Activated CD4-positive, alpha-beta T cell treated with anti-CD3 and anti-CD28 coated beads, Interleukin-2, amount 10 ng/mL, durations not matched to agents 24 days and 14 days (primary cell): ENCODE measurements at regions not wholly inside any gene's neighbourhood (a gene's known extent, or its start where the extent isn't known, plus 50 kb on each side); places are given as distances from the start of the nearest gene placed in this dataset.

ENCODE experiments used
- DNase-seq: peaks from one replicate; pipeline ENCODE4 v3.0.0; 2022
- H3K27ac Mint-ChIP-seq: one replicate; pipeline ENCODE4 v1.8.0; 2022; ENCODE audit warnings: mild to moderate bottlenecking, mixed read lengths
- H3K27me3 Mint-ChIP-seq: one replicate; pipeline ENCODE4 v1.8.0; 2022; ENCODE audit warnings: mixed read lengths
- H3K36me3 Mint-ChIP-seq: one replicate; pipeline ENCODE4 v1.8.0; 2022; ENCODE audit warnings: low read depth, mild to moderate bottlenecking, mixed read lengths
- H3K4me1 Mint-ChIP-seq: one replicate; pipeline ENCODE4 v1.8.0; 2021; ENCODE audit warnings: mixed read lengths
- H3K4me3 Mint-ChIP-seq: one replicate; pipeline ENCODE4 v1.8.0; 2022; ENCODE audit warnings: mild to moderate bottlenecking, moderate library complexity, mixed read lengths
- H3K9me3 Mint-ChIP-seq: one replicate; pipeline ENCODE4 v1.8.0; 2021; ENCODE audit warnings: mixed read lengths
- intact Hi-C: fragments of 100-400 bp; cut with micrococcal nuclease; formaldehyde crosslinking; loops from one replicate; pipeline ENCODE4 v1.15.1; 2023

DNA sequence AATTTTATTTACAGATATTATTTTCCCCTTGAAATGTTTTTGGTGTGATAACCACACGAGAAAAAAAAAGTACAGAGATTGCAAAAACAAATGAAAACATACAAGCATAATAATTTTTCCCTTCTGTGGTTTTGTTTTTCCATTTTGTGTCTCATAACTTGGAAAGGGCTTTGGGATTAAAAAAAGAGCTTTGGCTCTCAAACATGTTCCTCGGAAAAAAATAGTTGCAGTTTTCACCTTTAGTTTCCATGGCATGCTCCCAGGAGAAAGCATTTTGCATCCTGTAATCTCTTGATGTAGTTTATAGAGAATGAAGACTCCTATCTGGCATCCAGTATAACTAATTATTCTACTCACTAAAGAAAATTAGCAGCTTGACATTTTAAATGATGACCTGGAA is 362.1 kb upstream of the PDGFD start:
- Mint-ChIP-seq H3K4me3 (no peak overlapping the region), H3K27ac (no peak overlapping the region), H3K9me3 (no peaks in the 10 kb centered on the region), H3K4me1 (no peaks in the 10 kb centered on the region), H3K36me3 (no peaks in the 10 kb centered on the region), H3K27me3 (no peaks in the 10 kb centered on the region)
- intact Hi-C loops, result no loop called here
- DNase-seq, result no peak

DNA sequence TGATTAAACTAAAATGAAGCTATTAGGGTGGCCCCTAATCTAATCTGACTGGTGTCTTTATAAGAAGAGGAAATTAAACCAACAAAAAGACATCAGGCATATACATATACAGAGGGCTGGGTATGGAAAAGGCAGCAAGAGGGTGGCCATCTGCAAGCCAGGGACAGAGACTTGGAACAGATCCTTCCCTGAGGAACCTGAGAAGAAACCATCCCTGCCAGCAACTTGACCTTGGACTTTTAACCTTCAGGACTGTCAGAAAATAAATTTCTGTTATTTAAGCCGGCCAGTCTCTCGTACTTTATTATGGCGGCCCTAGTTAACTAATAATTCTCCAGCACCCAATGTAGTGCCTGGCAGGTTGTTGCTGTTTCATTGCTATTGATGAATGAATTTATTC is 361.5 kb upstream of the PDGFD start:
- no peaks in the 10 kb centered on the region for H3K4me1 Mint-ChIP-seq

DNA sequence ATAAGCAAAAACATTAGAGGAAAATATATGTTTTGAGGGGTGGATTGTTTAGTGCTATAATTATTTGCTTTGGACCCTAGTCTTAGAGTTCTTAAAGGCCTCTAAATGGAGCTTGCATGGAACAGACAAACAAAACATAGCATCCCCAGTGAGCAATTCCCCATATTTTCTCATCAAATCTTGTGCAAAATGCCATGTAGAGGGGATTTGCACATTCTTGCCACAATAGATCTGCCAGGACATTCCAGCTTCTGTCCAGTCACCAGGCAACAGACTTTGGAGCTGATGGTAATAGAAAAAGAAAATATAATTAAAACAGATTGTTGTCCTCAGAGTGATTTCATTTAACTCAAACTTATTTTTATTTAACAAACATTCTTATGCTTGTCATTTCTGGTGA is 360.3 kb upstream of the PDGFD start:
- intact Hi-C loops, result no loop called here
- Mint-ChIP-seq H3K27ac (no peak overlapping the region), H3K4me1 (no peaks in the 10 kb centered on the region), H3K27me3 (peaks cover 1% of the 10 kb centered on the region), H3K36me3 (no peaks in the 10 kb centered on the region), H3K9me3 (no peaks in the 10 kb centered on the region), H3K4me3 (no peak overlapping the region)
- no peak for DNase-seq

More for the DNA sequence above, 361.5 kb upstream of the PDGFD start:
- H3K36me3 Mint-ChIP-seq, result no peaks in the 10 kb centered on the region
- DNase-seq, result no peak
- no peak overlapping the region for H3K4me3 Mint-ChIP-seq
- intact Hi-C loops, result no loop called here
- H3K9me3 Mint-ChIP-seq, result no peaks in the 10 kb centered on the region
- H3K27ac Mint-ChIP-seq, result no peak overlapping the region
- no peaks in the 10 kb centered on the region for H3K27me3 Mint-ChIP-seq

DNA sequence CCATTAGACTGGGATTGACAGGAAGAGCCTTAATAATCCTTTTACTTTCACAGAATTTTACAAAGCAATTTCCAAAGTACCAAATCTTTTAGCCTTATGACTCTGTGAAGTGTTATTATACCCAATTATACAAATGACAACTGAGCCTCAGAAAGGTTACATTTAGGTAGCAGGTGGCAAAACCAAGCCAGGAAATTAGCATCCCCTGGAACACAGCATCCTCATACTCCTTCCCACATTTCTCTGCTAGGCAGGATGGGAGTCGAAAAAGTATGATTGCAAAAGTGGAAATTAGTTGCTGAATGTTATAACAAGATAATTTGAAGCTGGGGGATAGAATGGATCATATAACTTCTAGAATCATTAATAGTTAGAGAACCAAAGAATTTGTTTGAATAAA is 359.7 kb upstream of the PDGFD start:
- H3K4me3 Mint-ChIP-seq, result no peak overlapping the region
- H3K9me3 Mint-ChIP-seq, result no peaks in the 10 kb centered on the region
- H3K4me1 Mint-ChIP-seq, result no peaks in the 10 kb centered on the region
- peaks cover 1% of the 10 kb centered on the region for H3K27me3 Mint-ChIP-seq
- H3K27ac Mint-ChIP-seq, result no peak overlapping the region
- DNase-seq, result no peak
- intact Hi-C loops, result no loop called here
- H3K36me3 Mint-ChIP-seq, result no peaks in the 10 kb centered on the region

DNA sequence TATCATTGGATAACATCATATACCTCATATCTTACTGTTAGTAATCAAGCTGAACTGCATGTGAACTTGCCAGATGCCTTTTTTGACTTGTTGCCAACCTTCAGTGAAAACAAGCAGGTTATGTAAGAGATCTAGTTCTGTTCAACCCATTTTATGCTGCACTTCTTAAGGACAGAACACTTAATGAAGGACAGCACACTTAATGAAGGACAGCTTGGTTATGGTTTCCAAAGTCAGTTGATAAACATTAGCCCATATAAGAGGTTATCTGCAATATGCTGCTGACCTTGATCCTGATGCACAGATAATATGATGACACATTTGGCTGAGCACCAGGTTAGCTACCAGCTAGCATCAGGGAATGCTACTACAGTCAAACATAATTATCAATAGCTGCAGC is 358.7 kb upstream of the PDGFD start:
- Mint-ChIP-seq H3K27ac (no peak overlapping the region), H3K27me3 (peaks cover 1% of the 10 kb centered on the region), H3K4me1 (no peaks in the 10 kb centered on the region), H3K4me3 (no peak overlapping the region), H3K36me3 (no peaks in the 10 kb centered on the region), H3K9me3 (no peaks in the 10 kb centered on the region)
- intact Hi-C loops, result no loop called here
- no peak for DNase-seq

DNA sequence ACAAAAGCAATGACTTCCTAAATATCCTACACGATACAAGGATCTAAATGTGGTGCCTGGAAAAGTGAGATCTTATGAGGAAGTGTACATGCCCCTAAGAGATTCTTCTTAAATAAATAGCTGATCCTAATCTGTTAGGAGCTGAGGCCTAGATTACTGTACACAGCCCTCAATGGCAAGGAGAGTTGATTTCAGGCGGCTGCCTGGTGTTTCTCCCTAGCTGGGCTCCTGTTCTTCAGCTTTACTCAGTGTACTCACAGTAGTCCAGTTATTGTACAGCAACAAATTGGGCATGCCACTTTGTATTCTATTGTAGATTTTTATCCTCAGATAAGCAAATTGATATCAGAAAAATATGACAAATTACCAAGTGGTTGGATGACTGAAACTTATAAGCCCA is 358.2 kb upstream of the PDGFD start:
- no peaks in the 10 kb centered on the region for H3K36me3 Mint-ChIP-seq
- no peaks in the 10 kb centered on the region for H3K4me1 Mint-ChIP-seq
- no peak for DNase-seq
- H3K9me3 Mint-ChIP-seq, result no peaks in the 10 kb centered on the region
- intact Hi-C loops, result no loop called here
- no peak overlapping the region for H3K4me3 Mint-ChIP-seq
- H3K27me3 Mint-ChIP-seq, result peaks cover 1% of the 10 kb centered on the region
- no peak overlapping the region for H3K27ac Mint-ChIP-seq

DNA sequence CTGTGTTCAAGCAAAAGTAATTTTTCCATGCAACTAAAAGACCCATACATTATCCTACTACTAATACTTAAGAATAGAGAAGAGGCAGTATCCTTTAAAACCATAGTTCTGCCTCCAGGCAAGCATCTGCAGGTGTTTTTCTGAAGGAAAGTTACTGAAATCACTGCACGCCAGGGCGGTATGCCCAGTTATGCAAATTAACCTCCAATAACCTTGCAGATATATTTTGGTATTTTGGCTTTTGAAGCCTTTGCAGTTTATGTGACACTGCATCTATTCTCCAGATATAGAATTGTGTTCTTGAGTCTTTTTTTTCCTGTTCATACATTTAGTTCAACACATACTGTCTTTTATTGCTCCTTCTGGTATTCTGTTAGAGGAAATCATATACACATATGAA is 346.2 kb upstream of the PDGFD start:
- Mint-ChIP-seq H3K4me3 (no peak overlapping the region), H3K27me3 (peaks cover 3% of the 10 kb centered on the region), H3K4me1 (no peaks in the 10 kb centered on the region), H3K27ac (no peak overlapping the region), H3K9me3 (no peaks in the 10 kb centered on the region), H3K36me3 (no peaks in the 10 kb centered on the region)
- DNase-seq, result no peak
- intact Hi-C loops, result no loop called here

DNA sequence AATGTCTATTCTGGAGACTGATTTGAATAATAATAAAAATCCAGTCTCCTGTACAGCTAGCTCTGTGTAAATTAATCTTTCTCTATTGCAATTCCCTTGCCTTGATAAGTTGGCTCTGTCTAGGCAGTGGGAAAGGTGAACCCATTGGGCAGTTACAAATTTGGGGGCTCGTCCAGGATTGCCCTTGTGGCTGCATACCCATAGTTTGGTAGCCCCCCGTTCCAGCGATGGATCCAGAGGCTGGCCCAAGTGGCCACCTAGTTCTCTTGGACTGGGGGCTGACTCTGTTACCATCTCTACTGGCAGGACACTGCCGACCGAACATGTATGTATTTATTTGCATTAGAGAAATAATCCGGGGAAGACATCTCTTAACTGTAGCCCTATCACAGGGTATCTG is 326.2 kb upstream of the PDGFD start:
- intact Hi-C loops, result no loop called here
- no peaks in the 10 kb centered on the region for H3K36me3 Mint-ChIP-seq
- H3K4me3 Mint-ChIP-seq, result no peak overlapping the region
- H3K4me1 Mint-ChIP-seq, result no peaks in the 10 kb centered on the region
- H3K27me3 Mint-ChIP-seq, result no peaks in the 10 kb centered on the region
- no peak for DNase-seq
- no peak overlapping the region for H3K27ac Mint-ChIP-seq
- H3K9me3 Mint-ChIP-seq, result peaks cover 13% of the 10 kb centered on the region

DNA sequence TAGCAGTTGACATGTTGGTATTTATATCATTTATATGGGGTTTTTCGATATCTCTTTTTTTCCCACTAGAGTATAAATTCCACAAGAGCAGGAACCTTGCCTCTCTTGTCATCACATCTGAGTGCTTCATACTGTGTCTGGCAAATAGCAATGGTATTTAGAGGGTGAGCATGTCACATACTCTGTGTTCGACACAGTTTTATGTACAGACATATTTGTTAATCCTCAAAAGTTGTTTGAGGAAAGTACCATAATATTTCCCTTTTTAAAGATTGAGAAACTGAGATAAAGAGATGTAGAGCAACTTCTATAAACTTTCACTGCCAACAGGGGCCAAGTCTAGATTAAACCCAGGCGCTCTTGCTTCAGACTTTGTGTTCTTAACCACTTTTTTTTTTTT is 324.6 kb upstream of the PDGFD start:
- Mint-ChIP-seq H3K4me1 (no peaks in the 10 kb centered on the region), H3K4me3 (no peak overlapping the region), H3K27me3 (no peaks in the 10 kb centered on the region), H3K36me3 (no peaks in the 10 kb centered on the region), H3K9me3 (peaks cover 13% of the 10 kb centered on the region), H3K27ac (no peak overlapping the region)
- intact Hi-C loops, result no loop called here
- no peak for DNase-seq

DNA sequence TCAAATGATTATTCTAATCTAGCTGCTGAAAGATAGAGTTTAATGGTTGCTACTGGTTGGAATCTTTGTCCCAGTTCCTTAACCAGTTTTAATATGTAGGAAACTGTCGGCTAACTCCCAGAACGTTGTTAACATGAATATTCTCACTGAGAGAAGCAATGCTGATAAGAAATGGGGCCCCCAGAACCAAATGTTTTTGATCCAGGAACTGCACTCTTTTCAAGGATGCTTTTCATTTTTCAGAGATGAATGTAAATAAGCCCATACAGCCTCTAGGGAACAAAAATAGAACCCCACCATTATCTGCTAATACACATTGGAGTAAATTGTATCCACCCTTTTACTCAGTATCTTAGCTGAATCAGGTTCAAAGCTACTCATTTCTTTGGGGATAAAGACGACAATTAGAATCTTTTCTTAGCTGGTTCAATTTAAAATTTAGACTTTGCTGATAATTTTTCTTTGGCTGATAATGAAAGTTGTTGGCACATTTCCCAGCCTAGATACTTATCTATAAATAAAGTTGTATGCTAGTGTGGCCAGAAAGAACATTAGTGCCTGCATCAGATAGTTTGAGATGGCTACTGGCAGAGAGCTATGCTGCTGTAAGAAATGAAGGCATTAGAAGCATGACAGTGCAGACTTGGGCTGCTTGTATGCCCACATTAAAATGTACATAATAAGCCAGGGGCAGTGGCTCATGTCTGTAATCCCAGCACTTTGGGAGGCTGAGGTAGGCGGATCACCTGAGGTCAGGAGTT is 323.3 kb upstream of the PDGFD start:
- H3K36me3 Mint-ChIP-seq, result no peaks in the 10 kb centered on the region
- H3K4me1 Mint-ChIP-seq, result no peaks in the 10 kb centered on the region
- H3K27me3 Mint-ChIP-seq, result no peaks in the 10 kb centered on the region
- peaks cover 13% of the 10 kb centered on the region for H3K9me3 Mint-ChIP-seq
- H3K27ac Mint-ChIP-seq, result no peak overlapping the region
- intact Hi-C loops, result no loop called here
- H3K4me3 Mint-ChIP-seq, result no peak overlapping the region
- DNase-seq, result no peak

DNA sequence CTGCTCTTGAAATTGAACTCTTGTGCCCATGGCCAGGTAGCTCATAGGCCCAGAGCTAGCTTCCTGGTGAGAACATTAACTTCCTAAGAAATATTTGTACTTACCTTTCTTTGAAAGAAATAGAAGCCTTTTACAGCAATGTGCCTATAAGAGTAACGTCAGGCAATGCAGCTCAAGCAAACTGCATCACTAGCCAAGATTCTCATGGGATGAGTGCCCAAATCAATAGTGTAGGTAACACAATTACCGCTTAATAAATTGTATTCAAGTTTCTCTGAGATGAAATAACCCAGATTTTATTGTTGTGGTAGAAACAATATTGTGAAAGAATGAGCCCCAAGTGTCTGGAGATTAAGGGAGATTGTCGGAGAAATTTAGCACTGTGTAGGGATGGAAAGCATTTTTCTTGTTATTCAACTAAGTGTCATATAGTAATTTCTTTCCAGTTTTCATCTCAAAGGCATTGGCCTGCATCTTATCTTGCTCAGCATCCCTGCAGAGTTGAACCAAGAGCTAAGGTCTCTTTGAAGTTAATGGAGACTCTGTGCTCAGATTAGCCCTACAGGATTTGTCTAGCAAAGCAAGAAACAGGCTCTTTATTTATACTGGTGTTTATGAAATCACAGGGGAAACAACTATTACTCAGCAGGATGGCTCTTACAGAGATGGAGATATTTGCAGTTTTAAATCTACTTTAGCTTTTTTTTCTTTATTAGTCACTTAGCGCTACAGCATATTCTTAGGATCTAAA is 321.0 kb upstream of the PDGFD start:
- Mint-ChIP-seq H3K27me3 (no peaks in the 10 kb centered on the region), H3K4me1 (no peaks in the 10 kb centered on the region), H3K27ac (no peak overlapping the region), H3K9me3 (peaks cover 4% of the 10 kb centered on the region), H3K4me3 (no peak overlapping the region), H3K36me3 (no peaks in the 10 kb centered on the region)
- DNase-seq, result no peak
- intact Hi-C loops, result no loop called here

DNA sequence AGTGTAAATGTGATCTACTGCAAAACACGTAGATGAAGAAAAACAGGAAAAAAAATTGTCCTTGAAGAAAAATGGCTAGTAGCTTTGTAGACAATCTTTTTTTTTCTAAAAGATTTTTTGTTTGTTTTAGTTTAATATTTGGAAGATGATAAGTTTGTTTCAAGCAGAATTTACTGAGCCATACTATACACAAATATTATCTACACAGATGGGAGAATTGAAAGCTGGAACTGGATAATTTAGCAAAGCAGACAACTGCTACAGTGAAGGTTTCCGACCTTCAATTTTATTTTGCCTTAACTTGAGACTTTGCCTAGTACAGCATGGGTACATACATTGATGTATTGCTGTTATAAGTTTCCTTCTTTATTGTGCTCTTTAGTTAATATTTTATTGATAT is 313.0 kb upstream of the PDGFD start:
- Mint-ChIP-seq H3K27ac (no peak overlapping the region), H3K36me3 (no peaks in the 10 kb centered on the region), H3K9me3 (no peaks in the 10 kb centered on the region), H3K4me3 (no peak overlapping the region), H3K27me3 (no peaks in the 10 kb centered on the region), H3K4me1 (no peaks in the 10 kb centered on the region)
- DNase-seq, result no peak
- intact Hi-C loops, result no loop called here

DNA sequence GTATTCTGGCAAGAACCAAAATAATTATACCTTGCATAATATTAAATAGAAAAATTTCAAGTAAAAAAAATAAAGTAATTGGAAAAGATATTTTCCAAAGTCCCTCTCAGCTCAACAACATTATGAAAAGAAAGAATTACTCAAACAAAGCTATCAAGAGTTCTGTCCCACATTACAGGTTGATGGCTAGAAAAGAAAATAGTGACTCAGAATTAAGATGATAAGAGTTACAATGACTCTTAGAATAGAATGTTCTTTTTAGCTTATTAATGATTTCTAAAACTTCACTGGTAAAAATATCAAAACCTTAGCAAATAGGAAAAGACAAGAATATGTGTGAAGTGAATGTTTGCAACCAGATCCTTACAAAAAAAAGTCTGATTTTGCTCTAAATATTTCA is 312.5 kb upstream of the PDGFD start:
- Mint-ChIP-seq H3K36me3 (no peaks in the 10 kb centered on the region), H3K4me1 (no peaks in the 10 kb centered on the region), H3K9me3 (no peaks in the 10 kb centered on the region), H3K27me3 (no peaks in the 10 kb centered on the region), H3K4me3 (no peak overlapping the region), H3K27ac (no peak overlapping the region)
- no peak for DNase-seq
- intact Hi-C loops, result no loop called here

DNA sequence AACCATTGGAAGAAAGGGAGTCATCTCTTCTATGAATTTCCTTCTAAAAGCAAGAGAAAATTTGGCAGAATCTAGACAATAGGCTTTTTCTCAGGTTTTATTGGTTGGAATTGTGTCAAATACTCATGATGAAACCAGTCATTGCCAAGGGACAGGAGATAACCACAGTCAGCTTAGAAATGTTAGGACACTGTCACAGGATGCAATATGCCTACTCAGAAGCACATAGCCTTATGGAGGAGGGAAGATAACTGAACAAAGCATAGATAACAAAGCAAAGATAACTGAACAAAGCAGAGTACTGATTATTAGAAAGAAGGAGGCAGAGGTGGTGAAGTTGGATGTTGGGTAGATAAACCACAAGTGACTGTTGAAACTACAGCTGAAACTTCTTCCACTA is 303.5 kb upstream of the PDGFD start:
- DNase-seq, result no peak
- Mint-ChIP-seq H3K27me3 (no peaks in the 10 kb centered on the region), H3K27ac (no peak overlapping the region), H3K4me1 (no peaks in the 10 kb centered on the region), H3K9me3 (no peaks in the 10 kb centered on the region), H3K36me3 (no peaks in the 10 kb centered on the region), H3K4me3 (no peak overlapping the region)
- intact Hi-C loops, result no loop called here

DNA sequence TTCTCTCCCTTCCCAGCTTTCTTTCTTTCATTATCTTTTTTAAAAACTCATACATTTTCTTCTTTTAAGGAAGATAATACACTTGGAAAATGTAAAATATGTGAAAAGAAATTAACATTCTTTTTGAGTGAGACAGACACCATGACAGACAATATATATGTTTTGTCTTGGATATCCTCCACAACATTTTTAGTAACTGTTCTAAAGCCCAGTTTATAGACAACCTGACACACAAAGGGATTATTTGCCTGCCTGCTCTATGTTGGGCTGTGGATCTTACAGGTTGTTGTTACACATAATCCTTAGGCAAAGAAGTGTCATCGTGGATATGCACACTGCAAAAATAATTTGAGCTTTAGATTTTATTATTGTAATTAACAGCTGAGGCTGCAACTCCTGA is 301.4 kb upstream of the PDGFD start:
- Mint-ChIP-seq H3K4me1 (no peaks in the 10 kb centered on the region), H3K9me3 (no peaks in the 10 kb centered on the region), H3K27ac (no peak overlapping the region), H3K36me3 (no peaks in the 10 kb centered on the region), H3K27me3 (no peaks in the 10 kb centered on the region), H3K4me3 (no peak overlapping the region)
- no peak for DNase-seq
- intact Hi-C loops, result no loop called here
